ENCODE measurements at regions not wholly inside any gene's neighbourhood (a gene's known extent, or its start where the extent isn't known, plus 50 kb on each side); places are given as distances from the start of the nearest gene placed in this dataset.

DNA sequence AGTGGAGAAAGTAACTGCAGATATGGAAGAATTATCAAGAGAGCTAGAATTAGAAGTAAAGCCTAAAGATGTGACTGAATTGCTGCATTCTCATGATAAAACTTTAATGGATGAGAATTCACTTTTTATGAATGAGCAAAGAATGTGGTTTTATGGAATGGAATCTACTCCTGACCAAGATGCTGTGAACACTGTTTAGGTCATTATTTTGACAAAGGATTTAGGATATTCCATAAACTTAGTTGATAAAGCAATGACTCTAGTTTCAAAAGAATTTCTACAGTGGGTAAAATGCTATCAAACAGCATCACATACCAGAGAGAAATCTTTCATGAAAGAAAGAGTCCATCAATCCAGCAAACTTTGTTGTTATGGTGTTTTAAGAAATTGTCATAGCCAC is 1317.7 kb upstream of the ACVR2A start:
- TF ChIP-seq CTCF (IDR thresholded peaks at IDR 0.05) (no peak), EP300 (IDR thresholded peaks at IDR 0.05) (no peak)

Data from suprapubic skin (tissue), 3 donors.